ENCODE measurements at regions not wholly inside any gene's neighbourhood (a gene's known extent, or its start where the extent isn't known, plus 50 kb on each side); places are given as distances from the start of the nearest gene placed in this dataset.

DNA sequence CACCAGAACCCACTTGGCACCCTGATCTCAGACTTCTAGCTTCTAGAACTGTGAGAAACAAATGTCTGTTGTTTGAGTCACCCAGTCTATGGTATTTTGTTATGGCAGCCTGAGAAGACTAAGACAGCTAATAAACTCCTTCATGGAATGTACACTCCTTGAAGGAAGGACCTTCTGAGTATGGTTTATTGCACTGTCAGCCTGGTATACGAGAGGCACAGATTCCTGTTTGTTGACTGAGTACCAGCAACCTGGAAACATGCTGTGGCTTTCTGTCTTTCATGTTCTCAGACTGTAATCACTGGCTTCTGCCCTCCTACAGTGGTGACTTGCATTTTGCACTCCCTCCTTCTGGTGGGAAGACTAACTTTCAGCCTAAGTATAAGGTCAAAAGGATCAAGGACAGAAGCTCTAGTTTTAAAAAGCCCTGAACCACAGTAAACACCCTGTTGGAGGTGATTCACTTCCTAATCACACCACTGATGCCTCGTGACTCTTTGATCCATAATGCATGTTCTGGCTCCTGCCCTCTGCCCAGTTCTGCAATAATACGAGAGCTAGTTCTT, 319.0 kb upstream of the NPSR1 start:
- H3K79me2 ChIP-seq (ENCODE audit: insufficient read depth, low read length), result no peaks in the 10 kb centered on the region
- no peaks in the 10 kb centered on the region for H3K27me3 ChIP-seq (ENCODE audit: insufficient read depth, low read length)
- H2BK20ac ChIP-seq (ENCODE audit: low read depth, low read length, poor library complexity, severe bottlenecking), result no peak overlapping the region
- H2AFZ ChIP-seq (ENCODE audit: low read length), result no peak overlapping the region
- H3K4me1 Mint-ChIP-seq, result peaks cover 12% of the 10 kb centered on the region in 2 experiments
- WGBS (ENCODE audit: extremely low coverage, insufficient read length, low lambda C conversion rate), result no CpG with 5 or more reads among the region's 3 CpGs
- H3T11ph ChIP-seq (ENCODE audit: low read length), result no peak overlapping the region
- no peak overlapping the region for H3K4ac ChIP-seq (ENCODE audit: low read depth, low read length)
- no peaks in the 10 kb centered on the region for H3K9me3 ChIP-seq (ENCODE audit: control insufficient read depth, low read depth, low read length)
- no peak overlapping the region for H3K27ac ChIP-seq (ENCODE audit: insufficient read length, low read depth, low read length)
- H2BK12ac ChIP-seq (ENCODE audit: insufficient read length, low read depth, low read length), result no peak overlapping the region
- no peak overlapping the region for H4K5ac ChIP-seq (ENCODE audit: insufficient read length, low read depth, low read length)
- no peak overlapping the region for H3K23ac ChIP-seq (ENCODE audit: insufficient read length, low read depth, low read length)
- no peak overlapping the region for H2AK5ac ChIP-seq (ENCODE audit: insufficient read length, low read length)
- H3K4me2 ChIP-seq (ENCODE audit: insufficient read depth, insufficient read length, low read length), result no peak overlapping the region
- no peaks in the 10 kb centered on the region for H3K36me3 Mint-ChIP-seq (ENCODE audit: insufficient read depth in 1 of 3, low read depth in 3 of 3)
- H4K8ac ChIP-seq (replicated peaks; ENCODE audit: insufficient read length, low read depth, low read length), result no peak overlapping the region
- H3K9me3 Mint-ChIP-seq, result peaks cover 0 to 2% of the 10 kb centered on the region in 2 experiments; a peak in 1 of 5 replicates
- H4K20me1 ChIP-seq (ENCODE audit: control insufficient read depth, insufficient read depth, insufficient read length), result no peaks in the 10 kb centered on the region
- TF ChIP-seq, protein P1, sequence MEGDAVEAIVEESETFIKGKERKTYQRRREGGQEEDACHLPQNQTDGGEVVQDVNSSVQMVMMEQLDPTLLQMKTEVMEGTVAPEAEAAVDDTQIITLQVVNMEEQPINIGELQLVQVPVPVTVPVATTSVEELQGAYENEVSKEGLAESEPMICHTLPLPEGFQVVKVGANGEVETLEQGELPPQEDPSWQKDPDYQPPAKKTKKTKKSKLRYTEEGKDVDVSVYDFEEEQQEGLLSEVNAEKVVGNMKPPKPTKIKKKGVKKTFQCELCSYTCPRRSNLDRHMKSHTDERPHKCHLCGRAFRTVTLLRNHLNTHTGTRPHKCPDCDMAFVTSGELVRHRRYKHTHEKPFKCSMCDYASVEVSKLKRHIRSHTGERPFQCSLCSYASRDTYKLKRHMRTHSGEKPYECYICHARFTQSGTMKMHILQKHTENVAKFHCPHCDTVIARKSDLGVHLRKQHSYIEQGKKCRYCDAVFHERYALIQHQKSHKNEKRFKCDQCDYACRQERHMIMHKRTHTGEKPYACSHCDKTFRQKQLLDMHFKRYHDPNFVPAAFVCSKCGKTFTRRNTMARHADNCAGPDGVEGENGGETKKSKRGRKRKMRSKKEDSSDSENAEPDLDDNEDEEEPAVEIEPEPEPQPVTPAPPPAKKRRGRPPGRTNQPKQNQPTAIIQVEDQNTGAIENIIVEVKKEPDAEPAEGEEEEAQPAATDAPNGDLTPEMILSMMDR (conservative IDR thresholded peaks at IDR 0.05), result no peak
- no peak overlapping the region for H3K4me3 Mint-ChIP-seq
- H3K23me2 ChIP-seq (ENCODE audit: insufficient read length, low read depth, low read length, poor library complexity, severe bottlenecking), result no peaks in the 10 kb centered on the region
- no peak overlapping the region for H3K56ac ChIP-seq (ENCODE audit: insufficient read length, low read depth, low read length)
- DNase-seq, result no peak
- H2BK5ac ChIP-seq (ENCODE audit: insufficient read length, low read length), result no peak overlapping the region
- no peak overlapping the region for H4K91ac ChIP-seq (ENCODE audit: insufficient read length, low read depth, low read length)
- H2BK120ac ChIP-seq (ENCODE audit: low read depth, low read length, poor library complexity, severe bottlenecking), result no peak overlapping the region
- H3K27ac Mint-ChIP-seq, result no peak overlapping the region
- no peaks in the 10 kb centered on the region for H3K4me1 ChIP-seq (ENCODE audit: insufficient read depth, low read length)
- no peak overlapping the region for H3K18ac ChIP-seq (ENCODE audit: insufficient read length, low read depth, low read length)
- no peak overlapping the region for H2BK15ac ChIP-seq (ENCODE audit: low read depth, low read length)
- no peaks in the 10 kb centered on the region; the same call in 1 of the 2 replicates for H3K27me3 Mint-ChIP-seq (ENCODE audit: low read depth)
- no peaks in the 10 kb centered on the region for H3K79me1 ChIP-seq (ENCODE audit: insufficient read depth, low read depth, low read length, poor library complexity, severe bottlenecking)
- H3K14ac ChIP-seq (ENCODE audit: insufficient read depth, low read length), result no peak overlapping the region
- H3K9ac ChIP-seq (ENCODE audit: extremely low read depth, insufficient read length, low read length), result no peak overlapping the region

All from H9 (cell line).